Keratinocyte (primary cell): ENCODE measurements at regions not wholly inside any gene's neighbourhood (a gene's known extent, or its start where the extent isn't known, plus 50 kb on each side); places are given as distances from the start of the nearest gene placed in this dataset.

Experiments
- DNase-seq: peaks from one replicate; pipeline ENCODE4 v3.0.0-alpha.2; 2011; ENCODE audit warnings: low read depth, missing footprints, low spot score
- FAIRE-seq: peaks from 2 replicates; lab custom pipeline; 2011; peaks lifted over from hg19 to GRCh38; lab: Jason Lieb, UNC
- H2AFZ ChIP-seq: 2 replicates; pipeline ENCODE4 v1.6.0; 2012; ENCODE audit warnings: low read length, control low read depth, inconsistent platforms; ENCODE audit not compliant: control insufficient read depth
- H3K27ac ChIP-seq: 2 replicates; pipeline ENCODE4 v1.5.1; 2011; ENCODE audit warnings: low read length; ENCODE audit not compliant: control insufficient read depth, insufficient read depth
- H3K27me3 ChIP-seq: 3 replicates; pipeline ENCODE4 v1.6.0; 2011; ENCODE audit warnings: low read length; ENCODE audit not compliant: control insufficient read depth, insufficient read depth; ENCODE audit errors: extremely low read depth
- H3K36me3 ChIP-seq, 2 experiments: 2 replicates in 1 of 2; 3 replicates in 1 of 2; pipeline ENCODE4 v1.5.1; 2011; ENCODE audit warnings: low read length in 2 of 2, mild to moderate bottlenecking in 1 of 2; ENCODE audit not compliant: control insufficient read depth in 2 of 2, insufficient read depth in 2 of 2; ENCODE audit errors: extremely low read depth in 1 of 2
- H3K4me1 ChIP-seq: 3 replicates; pipeline ENCODE4 v1.5.1; 2011; ENCODE audit warnings: low read length; ENCODE audit not compliant: control insufficient read depth, insufficient read depth; ENCODE audit errors: extremely low read depth
- H3K4me2 ChIP-seq: 3 replicates; pipeline ENCODE4 v1.6.0; 2011; ENCODE audit warnings: low read depth, low read length; ENCODE audit not compliant: control insufficient read depth, insufficient read depth; ENCODE audit errors: extremely low read depth
- H3K4me3 ChIP-seq, 3 experiments: fragments of 200-600 bp in 1 of 3; sonication (generic) in 1 of 3; 2 replicates in 2 of 3; 3 replicates in 1 of 3; pipeline ENCODE4 v1.5.1; 2011 to 2016; ENCODE audit warnings: low read length in 3 of 3, mild to moderate bottlenecking in 3 of 3, control low read depth in 2 of 3, inconsistent platforms in 1 of 3, low read depth in 1 of 3, mixed read lengths in 1 of 3, mixed run types in 1 of 3, moderate library complexity in 1 of 3; ENCODE audit not compliant: control insufficient read depth in 2 of 3, insufficient read depth in 2 of 3; ENCODE audit errors: extremely low read depth in 1 of 3
- H3K79me2 ChIP-seq: 2 replicates; pipeline ENCODE4 v1.6.0; 2012; ENCODE audit warnings: low read length; ENCODE audit not compliant: control insufficient read depth, insufficient read depth
- H3K9ac ChIP-seq: 3 replicates; pipeline ENCODE4 v1.6.0; 2011; ENCODE audit warnings: low read length; ENCODE audit not compliant: control insufficient read depth, insufficient read depth; ENCODE audit errors: extremely low read depth
- H3K9me1 ChIP-seq: 3 replicates; pipeline ENCODE4 v1.6.0; 2011; ENCODE audit warnings: low read length; ENCODE audit not compliant: control insufficient read depth, insufficient read depth; ENCODE audit errors: extremely low read depth
- H3K9me3 ChIP-seq: 2 replicates; pipeline ENCODE4 v1.5.1; 2012; ENCODE audit warnings: low read depth, low read length; ENCODE audit not compliant: control insufficient read depth
- H4K20me1 ChIP-seq: 3 replicates; pipeline ENCODE4 v1.6.0; 2011; ENCODE audit warnings: low read length; ENCODE audit not compliant: control insufficient read depth, insufficient read depth; ENCODE audit errors: extremely low read depth
- CTCF ChIP-seq, 3 experiments: IDR thresholded peaks in 1 of 3; conservative IDR thresholded peaks in 1 of 3; optimal IDR thresholded peaks in 1 of 3; 2 replicates in 2 of 3; 3 replicates in 1 of 3; pipeline versions ENCODE3 to v1.5.1; 2011; ENCODE audit warnings: low read length in 3 of 3, mild to moderate bottlenecking in 3 of 3, moderate library complexity in 2 of 3, control low read depth in 1 of 3, inconsistent platforms in 1 of 3; ENCODE audit not compliant: insufficient read depth in 2 of 3; ENCODE audit errors: extremely low read depth in 1 of 3
- EZH2 ChIP-seq: IDR thresholded peaks from one replicate; pipeline ENCODE4 v1.6.1; 2012; ENCODE audit warnings: inconsistent platforms, mild to moderate bottlenecking, low read length, moderate library complexity
- dilution Hi-C: fragments of 300-500 bp; cut with MboI; formaldehyde crosslinking; loops from one replicate; pipeline ENCODE4 v1.7.0; 2020; ENCODE audit warnings: low sequenced_read_pairs; ENCODE audit not compliant: extremely low pct_ligation_motif_present

GRCh38 chr12:89863968-89864367 lies 155.3 kb upstream of the ATP2B1 start:
- FAIRE-seq (no peak), DNase-seq (no peak)
- no peaks in the 10 kb centered on the region for H3K79me2 ChIP-seq
- dilution Hi-C loops, result no loop called here
- no peak overlapping the region for H2AFZ ChIP-seq
- H4K20me1 ChIP-seq, result no peaks in the 10 kb centered on the region
- H3K9me3 ChIP-seq, result no peaks in the 10 kb centered on the region
- no peak overlapping the region for H3K9ac ChIP-seq
- H3K27me3 ChIP-seq, result no peaks in the 10 kb centered on the region
- H3K9me1 ChIP-seq, result no peaks in the 10 kb centered on the region
- H3K4me1 ChIP-seq, result no peaks in the 10 kb centered on the region
- TF ChIP-seq EZH2 (no peak), CTCF (optimal IDR thresholded peaks at IDR 0.05 in 1 of 3, IDR thresholded peaks at IDR 0.05 in 1 of 3, conservative IDR thresholded peaks at IDR 0.05 in 1 of 3; ENCODE audit: extremely low read depth in 1 of 3, insufficient read depth in 2 of 3, low read length in 3 of 3) (no peak)
- no peaks in the 10 kb centered on the region for H3K36me3 ChIP-seq
- no peak overlapping the region for H3K27ac ChIP-seq
- H3K4me2 ChIP-seq, result no peak overlapping the region
- H3K4me3 ChIP-seq, result no peak overlapping the region

- Histone ChIP-seq H3K27ac (no peak overlapping the region), H3K9ac (no peak overlapping the region), H2AFZ (no peak overlapping the region), H3K9me3 (no peaks in the 10 kb centered on the region), H3K36me3 (no peaks in the 10 kb centered on the region), H3K4me1 (no peaks in the 10 kb centered on the region), H3K4me2 (no peak overlapping the region), H3K4me3 (no peak overlapping the region), H4K20me1 (no peaks in the 10 kb centered on the region), H3K9me1 (no peaks in the 10 kb centered on the region), H3K27me3 (no peaks in the 10 kb centered on the region), H3K79me2 (no peaks in the 10 kb centered on the region)
- TF ChIP-seq EZH2 (no peak), CTCF (optimal IDR thresholded peaks at IDR 0.05 in 1 of 3, IDR thresholded peaks at IDR 0.05 in 1 of 3, conservative IDR thresholded peaks at IDR 0.05 in 1 of 3; ENCODE audit: extremely low read depth in 1 of 3, insufficient read depth in 2 of 3, low read length in 3 of 3) (no peak)
- DNase-seq, result no peak
- dilution Hi-C loops, result no loop called here
- no peak for FAIRE-seq
Observed at GRCh38 chr12:89863493-89863938, 154.9 kb upstream of the ATP2B1 start.
